GM12878 (cell line): ENCODE measurements at regions not wholly inside any gene's neighbourhood (a gene's known extent, or its start where the extent isn't known, plus 50 kb on each side); places are given as distances from the start of the nearest gene placed in this dataset.

Source experiments
- ATAC-seq: fragments of 200-7000 bp; cut with Tn5 transposase; 3 replicates; pipeline ENCODE4 v1.9.1; 2020; ENCODE audit warnings: mild to moderate bottlenecking, moderate library complexity
- BruUV-seq: library from RNA; stranded (reverse); fragments of 400-500 nt; replicated peaks from 2 replicates; lab custom pipeline; 2021; lab: Mats Ljungman, UMichigan
- CTCF ChIA-PET: fragments of 300-600 bp; sonication (Branson Sonifier 250); formaldehyde crosslinking; extraction: SDS; loops from one replicate; lab custom pipeline; 2021; ENCODE audit warnings: inconsistent platforms; lab: Yijun Ruan, JAX
- POLR2A ChIA-PET: fragments of 350-600 bp; formaldehyde crosslinking; extraction: SDS; loops from one replicate; lab custom pipeline; 2021; ENCODE audit warnings: inconsistent platforms; lab: Charles Lee
- RAD21 ChIA-PET: fragments of 300-600 bp; sonication (Branson Sonifier 250); formaldehyde crosslinking; loops from one replicate; lab custom pipeline; 2023; ENCODE audit warnings: antibody characterized with exemption; ENCODE audit not compliant: unreplicated experiment; lab: Charles Lee
- SMC1A ChIA-PET: fragments of 300-600 bp; sonication (Branson Sonifier 250); formaldehyde crosslinking; loops from one replicate; lab custom pipeline; 2023; ENCODE audit not compliant: unreplicated experiment, uncharacterized antibody; lab: Charles Lee
- DNase-seq: peaks from one replicate; pipeline ENCODE4 v3.0.0-alpha.2; 2011; ENCODE audit warnings: low read depth, low spot score
- FAIRE-seq: peaks from 3 replicates; lab custom pipeline; 2011; peaks lifted over from hg19 to GRCh38; lab: Jason Lieb, UNC
- H2AFZ ChIP-seq: 2 replicates; pipeline ENCODE4 v1.6.0; 2011; ENCODE audit warnings: low read depth, low read length, control low read depth; ENCODE audit not compliant: control insufficient read depth
- H3K27ac ChIP-seq: 2 replicates; pipeline ENCODE4 v1.5.1; 2011; ENCODE audit warnings: control low read depth; ENCODE audit not compliant: control insufficient read depth, insufficient read depth
- H3K27me3 ChIP-seq, 2 experiments: replicated peaks in 1 of 2; 2 replicates each; pipeline versions ENCODE4 v1.6.0 to v1.6.1; 2011; ENCODE audit warnings: low read length in 1 of 2; ENCODE audit not compliant: control insufficient read depth in 2 of 2, insufficient read depth in 2 of 2
- H3K36me3 ChIP-seq, 2 experiments: 2 replicates each; pipeline ENCODE4 v1.5.1; 2011; ENCODE audit warnings: low read length in 1 of 2; ENCODE audit not compliant: control insufficient read depth in 2 of 2, insufficient read depth in 2 of 2
- H3K4me1 ChIP-seq: 2 replicates; pipeline ENCODE4 v1.6.1; 2011; ENCODE audit warnings: mild to moderate bottlenecking, low read length, moderate library complexity, mixed read lengths; ENCODE audit not compliant: control insufficient read depth, insufficient read depth
- H3K4me2 ChIP-seq: 2 replicates; pipeline ENCODE4 v1.6.0; 2011; ENCODE audit warnings: control low read depth; ENCODE audit not compliant: control insufficient read depth, insufficient read depth
- H3K4me3 ChIP-seq: fragments of 200-600 bp; sonication (generic); 2 replicates; pipeline ENCODE4 v1.5.1; 2016
- H3K79me2 ChIP-seq: 2 replicates; pipeline ENCODE4 v1.6.0; 2011; ENCODE audit warnings: low read length; ENCODE audit not compliant: control insufficient read depth, insufficient read depth
- H3K9ac ChIP-seq: 2 replicates; pipeline ENCODE4 v1.8.0; 2011; ENCODE audit warnings: low read length, control low read depth, mixed read lengths; ENCODE audit not compliant: control insufficient read depth, insufficient read depth
- H3K9me3 ChIP-seq: replicated peaks from 3 replicates; pipeline ENCODE4 v1.5.1; 2011; ENCODE audit warnings: mild to moderate bottlenecking, low read length; ENCODE audit not compliant: control insufficient read depth, insufficient read depth
- H4K20me1 ChIP-seq: 2 replicates; pipeline ENCODE4 v1.6.0; 2011; ENCODE audit not compliant: control insufficient read depth, insufficient read depth
- BCL11A ChIP-seq: IDR thresholded peaks from 2 replicates; pipeline ENCODE4 v1.6.1; 2011; ENCODE audit warnings: low read depth, low read length
- FOXM1 ChIP-seq: IDR thresholded peaks from 2 replicates; pipeline ENCODE4 v1.6.1; 2012; ENCODE audit warnings: low read depth, mild to moderate bottlenecking, inconsistent platforms, low read length, moderate library complexity
- SMARCA5 ChIP-seq: fragments of 450-650 bp; IDR thresholded peaks from 2 replicates; pipeline ENCODE4 v1.6.1; 2017; ENCODE audit warnings: mild to moderate bottlenecking
- TBL1XR1 ChIP-seq: IDR thresholded peaks from 2 replicates; pipeline ENCODE4 v1.6.1; 2012; ENCODE audit warnings: low read depth, low read length, improper control_type of control experiment
- WRNIP1 ChIP-seq: IDR thresholded peaks from 2 replicates; pipeline ENCODE4 v1.6.1; 2011; ENCODE audit warnings: low read depth, low read length, improper control_type of control experiment, borderline replicate concordance
- ZNF24 ChIP-seq: fragments of 450-650 bp; IDR thresholded peaks from 2 replicates; pipeline ENCODE4 v1.6.1; 2017; ENCODE audit warnings: antibody characterized with exemption, mild to moderate bottlenecking
- ZSCAN29 ChIP-seq: fragments of 450-650 bp; IDR thresholded peaks from 2 replicates; pipeline ENCODE4 v1.6.1; 2017; ENCODE audit warnings: mild to moderate bottlenecking, moderate library complexity
- WGBS: methylation state at CpG from one replicate; pipeline ENCODE4 v1.1.6; 2016; ENCODE audit warnings: low lambda C conversion rate; ENCODE audit not compliant: insufficient replicate concordance, insufficient coverage; ENCODE audit errors: missing lambda C conversion rate; 5-methylcytosine and 5-hydroxymethylcytosine counted together
- in situ Hi-C: fragments of 300-500 bp; cut with MboI; formaldehyde crosslinking; loops from 9 replicates; pipeline ENCODE4 v1.14.3; 2018; ENCODE audit warnings: mixed read lengths
- intact Hi-C: fragments of 100-400 bp; cut with micrococcal nuclease; formaldehyde crosslinking; loops from one replicate; pipeline ENCODE4 v1.14.2; 2022; ENCODE audit not compliant: unreplicated experiment
- TF ChIP-seq, protein P1 (sequence below): fragments of 450-650 bp; IDR thresholded peaks from 2 replicates; pipeline ENCODE4 v1.6.1; 2014; ENCODE audit warnings: mild to moderate bottlenecking
- TF ChIP-seq, protein P2 (sequence below): fragments of 450-650 bp; IDR thresholded peaks from 2 replicates; pipeline ENCODE4 v1.6.1; 2017; ENCODE audit warnings: mild to moderate bottlenecking
- TF ChIP-seq, protein P3 (sequence below): fragments of 450-650 bp; IDR thresholded peaks from 2 replicates; pipeline ENCODE4 v1.6.1; 2017; ENCODE audit warnings: low read depth, mild to moderate bottlenecking, moderate library complexity
- TF ChIP-seq, protein P4 (sequence below): IDR thresholded peaks from 2 replicates; pipeline ENCODE4 v1.6.1; 2011; ENCODE audit warnings: low read depth, mild to moderate bottlenecking, low read length, moderate library complexity, borderline replicate concordance; ENCODE audit errors: extremely low read depth

DNA sequence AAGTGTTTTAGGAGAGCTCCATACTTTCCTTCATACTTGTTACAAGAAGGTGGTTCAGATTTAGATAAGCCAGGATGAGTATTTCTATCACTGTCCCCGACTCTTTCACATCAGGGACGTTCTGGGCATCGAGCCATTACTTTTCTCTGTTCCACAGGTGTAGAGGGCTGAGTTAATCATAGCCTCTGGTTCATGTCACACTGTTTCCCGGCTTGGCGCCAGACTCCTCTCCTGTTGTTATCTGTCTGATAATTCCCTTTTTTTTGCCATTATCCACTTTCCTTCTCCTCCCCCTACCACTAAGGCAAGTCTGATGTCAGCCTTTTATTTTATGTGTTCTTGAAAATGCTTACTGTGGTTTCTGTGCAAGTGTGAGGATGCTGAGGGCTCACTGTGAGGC, 593.4 kb downstream of the UTRN start:
- Histone ChIP-seq H3K36me3 (no peaks in the 10 kb centered on the region), H2AFZ (no peak overlapping the region), H3K4me3 (no peak overlapping the region), H3K79me2 (no peaks in the 10 kb centered on the region), H3K4me2 (no peak overlapping the region), H3K9ac (no peak overlapping the region), H4K20me1 (no peaks in the 10 kb centered on the region), H3K27ac (no peak overlapping the region), H3K4me1 (no peaks in the 10 kb centered on the region), H3K27me3 (no peaks in the 10 kb centered on the region), H3K9me3 (no peaks in the 10 kb centered on the region; the same call in 2 of the 3 replicates)
- no peak for ATAC-seq
- ChIA-PET POLR2A (no interaction called here), CTCF (no interaction called here), SMC1A (no interaction called here), RAD21 (no interaction called here)
- 40% methylated on average over 5 of the region's 5 CpGs for WGBS
- no peak for FAIRE-seq
- no peak for DNase-seq
- in situ Hi-C loops: no loop called here
- intact Hi-C loops: no loop called here
- BruUV-seq: no TSS peak
- no peak for TF ChIP-seq FOXM1
- TF ChIP-seq, protein P1, sequence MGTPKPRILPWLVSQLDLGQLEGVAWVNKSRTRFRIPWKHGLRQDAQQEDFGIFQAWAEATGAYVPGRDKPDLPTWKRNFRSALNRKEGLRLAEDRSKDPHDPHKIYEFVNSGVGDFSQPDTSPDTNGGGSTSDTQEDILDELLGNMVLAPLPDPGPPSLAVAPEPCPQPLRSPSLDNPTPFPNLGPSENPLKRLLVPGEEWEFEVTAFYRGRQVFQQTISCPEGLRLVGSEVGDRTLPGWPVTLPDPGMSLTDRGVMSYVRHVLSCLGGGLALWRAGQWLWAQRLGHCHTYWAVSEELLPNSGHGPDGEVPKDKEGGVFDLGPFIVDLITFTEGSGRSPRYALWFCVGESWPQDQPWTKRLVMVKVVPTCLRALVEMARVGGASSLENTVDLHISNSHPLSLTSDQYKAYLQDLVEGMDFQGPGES: no peak
- TF ChIP-seq, protein P2, sequence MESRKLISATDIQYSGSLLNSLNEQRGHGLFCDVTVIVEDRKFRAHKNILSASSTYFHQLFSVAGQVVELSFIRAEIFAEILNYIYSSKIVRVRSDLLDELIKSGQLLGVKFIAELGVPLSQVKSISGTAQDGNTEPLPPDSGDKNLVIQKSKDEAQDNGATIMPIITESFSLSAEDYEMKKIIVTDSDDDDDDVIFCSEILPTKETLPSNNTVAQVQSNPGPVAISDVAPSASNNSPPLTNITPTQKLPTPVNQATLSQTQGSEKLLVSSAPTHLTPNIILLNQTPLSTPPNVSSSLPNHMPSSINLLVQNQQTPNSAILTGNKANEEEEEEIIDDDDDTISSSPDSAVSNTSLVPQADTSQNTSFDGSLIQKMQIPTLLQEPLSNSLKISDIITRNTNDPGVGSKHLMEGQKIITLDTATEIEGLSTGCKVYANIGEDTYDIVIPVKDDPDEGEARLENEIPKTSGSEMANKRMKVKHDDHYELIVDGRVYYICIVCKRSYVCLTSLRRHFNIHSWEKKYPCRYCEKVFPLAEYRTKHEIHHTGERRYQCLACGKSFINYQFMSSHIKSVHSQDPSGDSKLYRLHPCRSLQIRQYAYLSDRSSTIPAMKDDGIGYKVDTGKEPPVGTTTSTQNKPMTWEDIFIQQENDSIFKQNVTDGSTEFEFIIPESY: no peak

DNA sequence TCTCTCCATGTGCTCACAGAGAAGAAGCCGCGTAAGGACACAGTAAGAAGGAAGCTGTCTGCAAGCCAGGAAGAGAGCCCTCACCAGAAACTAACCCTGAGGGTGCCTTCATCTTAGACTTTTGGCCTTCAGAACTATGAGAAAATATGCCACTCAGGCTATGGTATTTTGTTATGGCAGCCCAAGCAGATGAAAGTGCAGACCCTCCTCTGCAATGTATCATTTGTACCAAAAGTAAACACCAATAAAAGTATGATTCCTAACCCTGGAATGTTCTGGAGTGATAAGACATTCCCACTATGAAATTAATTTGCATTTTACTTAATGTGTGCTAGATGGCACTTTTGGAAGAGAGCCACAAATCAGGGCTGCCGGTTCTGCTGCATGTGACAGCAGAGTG, 594.3 kb downstream of the UTRN start:
- Histone ChIP-seq H3K79me2 (no peaks in the 10 kb centered on the region), H2AFZ (no peak overlapping the region), H3K36me3 (no peaks in the 10 kb centered on the region), H4K20me1 (no peaks in the 10 kb centered on the region), H3K4me3 (no peak overlapping the region), H3K27me3 (no peaks in the 10 kb centered on the region), H3K9me3 (no peaks in the 10 kb centered on the region), H3K4me1 (no peaks in the 10 kb centered on the region), H3K9ac (no peak overlapping the region), H3K4me2 (no peak overlapping the region), H3K27ac (no peak overlapping the region)
- ChIA-PET CTCF (no interaction called here), POLR2A (interaction anchor here (0.5 kb wide), 1 partner anchor 144 kb away, joined by 3 read pairs; no protein-coding TSS in a partner anchor), SMC1A (interaction anchor here (0.7 kb wide), 1 partner anchor 269 kb away, joined by 3 read pairs; no protein-coding TSS in a partner anchor), RAD21 (no interaction called here)
- no peak for DNase-seq
- no peak for TF ChIP-seq ZSCAN29
- TF ChIP-seq BCL11A: no peak
- TF ChIP-seq, protein P3, sequence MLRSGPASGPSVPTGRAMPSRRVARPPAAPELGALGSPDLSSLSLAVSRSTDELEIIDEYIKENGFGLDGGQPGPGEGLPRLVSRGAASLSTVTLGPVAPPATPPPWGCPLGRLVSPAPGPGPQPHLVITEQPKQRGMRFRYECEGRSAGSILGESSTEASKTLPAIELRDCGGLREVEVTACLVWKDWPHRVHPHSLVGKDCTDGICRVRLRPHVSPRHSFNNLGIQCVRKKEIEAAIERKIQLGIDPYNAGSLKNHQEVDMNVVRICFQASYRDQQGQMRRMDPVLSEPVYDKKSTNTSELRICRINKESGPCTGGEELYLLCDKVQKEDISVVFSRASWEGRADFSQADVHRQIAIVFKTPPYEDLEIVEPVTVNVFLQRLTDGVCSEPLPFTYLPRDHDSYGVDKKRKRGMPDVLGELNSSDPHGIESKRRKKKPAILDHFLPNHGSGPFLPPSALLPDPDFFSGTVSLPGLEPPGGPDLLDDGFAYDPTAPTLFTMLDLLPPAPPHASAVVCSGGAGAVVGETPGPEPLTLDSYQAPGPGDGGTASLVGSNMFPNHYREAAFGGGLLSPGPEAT: no peak
- TF ChIP-seq, protein P4, sequence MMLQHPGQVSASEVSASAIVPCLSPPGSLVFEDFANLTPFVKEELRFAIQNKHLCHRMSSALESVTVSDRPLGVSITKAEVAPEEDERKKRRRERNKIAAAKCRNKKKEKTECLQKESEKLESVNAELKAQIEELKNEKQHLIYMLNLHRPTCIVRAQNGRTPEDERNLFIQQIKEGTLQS: no peak
- TF ChIP-seq ZNF24: no peak
- no peak for TF ChIP-seq TBL1XR1
- TF ChIP-seq WRNIP1: no peak
- no peak for TF ChIP-seq SMARCA5
- FAIRE-seq: no peak
- no TSS peak for BruUV-seq
- no peak for ATAC-seq
- WGBS: 83% methylated on average over 3 of the region's 3 CpGs
- in situ Hi-C loops (no loop called here), intact Hi-C loops (no loop called here)
